B cell (primary cell): ENCODE measurements at regions not wholly inside any gene's neighbourhood (a gene's known extent, or its start where the extent isn't known, plus 50 kb on each side); places are given as distances from the start of the nearest gene placed in this dataset.

ENCODE experiments used
- ATAC-seq: fragments of 200-7000 bp; cut with Tn5 transposase; one replicate; pipeline ENCODE4 v1.10.0; 2021; ENCODE audit warnings: low read depth, mild to moderate bottlenecking, moderate number of reproducible peaks, moderate library complexity
- CTCF ChIA-PET: fragments of 350-600 bp; sonication (Branson Sonifier 250); formaldehyde crosslinking; loops from one replicate; lab custom pipeline; 2021; ENCODE audit warnings: antibody characterized with exemption, inconsistent platforms; lab: Charles Lee
- POLR2A ChIA-PET: fragments of 350-600 bp; sonication (Branson Sonifier 250); formaldehyde crosslinking; loops from one replicate; lab custom pipeline; 2021; ENCODE audit warnings: antibody characterized with exemption; lab: Charles Lee
- DNase-seq: peaks from one replicate; pipeline ENCODE4 v3.0.0; 2013
- H2AFZ ChIP-seq: 2 replicates; pipeline ENCODE4 v1.6.1; 2012; ENCODE audit warnings: mild to moderate bottlenecking, low read depth, low read length; ENCODE audit not compliant: insufficient read depth, poor library complexity, severe bottlenecking
- H3K27ac ChIP-seq, 2 donors: 1 replicate in 1 of 2; 2 replicates in 1 of 2; pipeline ENCODE4 v1.5.1; 2012 to 2013; ENCODE audit warnings: low read length in 2 of 2, mild to moderate bottlenecking in 2 of 2, moderate library complexity in 1 of 2
- H3K27me3 ChIP-seq, 4 experiments: fragments of 200-600 bp in 1 of 4; sonication (generic) in 1 of 4; replicated peaks in 1 of 4; 1 replicate in 2 of 4; 2 replicates in 2 of 4; pipeline versions ENCODE4 v1.6.1 to v1.7.0; 2013 to 2016; ENCODE audit warnings: low read length in 3 of 4, mild to moderate bottlenecking in 2 of 4, mixed read lengths in 1 of 4, moderate library complexity in 1 of 4; ENCODE audit not compliant: insufficient read depth in 4 of 4, control insufficient read depth in 3 of 4; ENCODE audit errors: control extremely low read depth in 1 of 4
- H3K36me3 ChIP-seq, 2 experiments: replicated peaks in 1 of 2; 1 replicate in 1 of 2; 2 replicates in 1 of 2; pipeline versions ENCODE4 v1.6.1 to v1.7.1; 2013; ENCODE audit warnings: low read length in 1 of 2; ENCODE audit not compliant: insufficient read depth in 2 of 2, control insufficient read depth in 1 of 2; ENCODE audit errors: control extremely low read depth in 1 of 2, extremely low read depth in 1 of 2
- H3K4me1 ChIP-seq, 2 donors: fragments of 200-600 bp in 1 of 2; sonication (generic) in 1 of 2; 1 replicate in 1 of 2; 2 replicates in 1 of 2; pipeline versions ENCODE4 v1.5.1 to v1.6.1; 2013 to 2017; ENCODE audit warnings: low read length in 2 of 2; ENCODE audit not compliant: control insufficient read depth in 2 of 2, insufficient read depth in 2 of 2
- H3K4me2 ChIP-seq: replicated peaks from 2 replicates; pipeline ENCODE3; 2012; ENCODE audit warnings: mild to moderate bottlenecking, low read depth, low read length; ENCODE audit not compliant: poor library complexity, severe bottlenecking
- H3K4me3 ChIP-seq, 5 experiments: fragments of 200-600 bp in 1 of 5; sonication (generic) in 1 of 5; 1 replicate in 3 of 5; 2 replicates in 2 of 5; pipeline versions ENCODE4 v1.5.1 to v1.7.0; 2011 to 2016; ENCODE audit warnings: low read length in 4 of 5, mild to moderate bottlenecking in 4 of 5, low read depth in 2 of 5, control low read depth in 1 of 5, moderate library complexity in 1 of 5; ENCODE audit not compliant: insufficient read depth in 1 of 5; ENCODE audit errors: control extremely low read depth in 1 of 5, extremely low read depth in 1 of 5
- H3K79me2 ChIP-seq: fragments of 200-600 bp; sonication (generic); one replicate; pipeline ENCODE4 v1.6.0; 2016; ENCODE audit warnings: low read length; ENCODE audit not compliant: control insufficient read depth, insufficient read depth
- H3K9ac ChIP-seq: fragments of 200-600 bp; sonication (generic); 2 replicates; pipeline ENCODE4 v1.6.1; 2017; ENCODE audit warnings: mild to moderate bottlenecking, low read length, moderate library complexity
- H3K9me3 ChIP-seq, 3 donors: one replicate each; pipeline versions ENCODE4 v1.6.1 to v1.7.1; 2013; ENCODE audit warnings: low read length in 2 of 3; ENCODE audit not compliant: control insufficient read depth in 2 of 3, insufficient read depth in 1 of 3; ENCODE audit errors: control extremely low read depth in 1 of 3
- H4K20me1 ChIP-seq: 2 replicates; pipeline ENCODE4 v1.6.0; 2012; ENCODE audit warnings: mild to moderate bottlenecking, low read length; ENCODE audit not compliant: insufficient read depth, control insufficient read depth, poor library complexity, severe bottlenecking
- H3K27ac Mint-ChIP-seq: one replicate; pipeline ENCODE4 v1.8.0; 2021; ENCODE audit warnings: mixed read lengths
- H3K27me3 Mint-ChIP-seq: one replicate; pipeline ENCODE4 v1.8.0; 2021; ENCODE audit warnings: mixed read lengths
- H3K4me1 Mint-ChIP-seq: one replicate; pipeline ENCODE4 v1.8.0; 2021; ENCODE audit warnings: mixed read lengths
- H3K4me3 Mint-ChIP-seq: one replicate; pipeline ENCODE4 v1.8.0; 2021; ENCODE audit warnings: mixed read lengths
- H3K9me3 Mint-ChIP-seq: one replicate; pipeline ENCODE4 v1.8.0; 2022; ENCODE audit warnings: mixed read lengths; ENCODE audit not compliant: insufficient read depth
- CTCF ChIP-seq: fragments of 200-600 bp; IDR thresholded peaks from one replicate; pipeline ENCODE4 v1.8.0; 2022; ENCODE audit warnings: antibody characterized with exemption, mild to moderate bottlenecking
- EZH2 ChIP-seq: IDR thresholded peaks from 2 replicates; pipeline ENCODE4 v1.6.1; 2012; ENCODE audit warnings: borderline replicate concordance, low read depth, mild to moderate bottlenecking, moderate library complexity, low read length; ENCODE audit not compliant: insufficient read depth, poor library complexity, severe bottlenecking
- WGBS: methylation state at CpG from one replicate; pipeline ENCODE4 v1.1.5; 2013; ENCODE audit warnings: missing lambda C conversion rate; ENCODE audit not compliant: insufficient coverage; 5-methylcytosine and 5-hydroxymethylcytosine counted together
- intact Hi-C: fragments of 100-400 bp; cut with micrococcal nuclease; formaldehyde crosslinking; loops from one replicate; pipeline ENCODE4 v1.10.0; 2022

GRCh38 chr2:84116143-84116542, 342.9 kb downstream of the SUCLG1 start:
- CTCF ChIA-PET, result no interaction called here
- H3K9me3 Mint-ChIP-seq, result peaks cover 6% of the 10 kb centered on the region
- no peak for TF ChIP-seq CTCF
- TF ChIP-seq EZH2, result no peak
- no peak overlapping the region for H2AFZ ChIP-seq
- no peaks in the 10 kb centered on the region for H3K79me2 ChIP-seq
- intact Hi-C loops, result no loop called here
- no peaks in the 10 kb centered on the region for H3K27me3 ChIP-seq
- no peaks in the 10 kb centered on the region for H3K27me3 Mint-ChIP-seq
- no peaks in the 10 kb centered on the region for H3K4me1 Mint-ChIP-seq
- no peaks in the 10 kb centered on the region for H3K4me1 ChIP-seq
- no peak overlapping the region for H3K9ac ChIP-seq
- DNase-seq, result no peak
- 63% methylated on average over 4 of the region's 4 CpGs for WGBS
- no peak overlapping the region for H3K27ac ChIP-seq
- H3K36me3 ChIP-seq, result no peaks in the 10 kb centered on the region
- peaks cover 0 to 1% (median 0%) of the 10 kb centered on the region in 3 donors for H3K9me3 ChIP-seq
- H3K4me3 Mint-ChIP-seq, result no peak overlapping the region
- no peak overlapping the region for H3K27ac Mint-ChIP-seq
- H3K4me2 ChIP-seq, result no peak overlapping the region
- H4K20me1 ChIP-seq, result no peaks in the 10 kb centered on the region
- ATAC-seq, result no peak
- POLR2A ChIA-PET, result no interaction called here
- H3K4me3 ChIP-seq, result no peak overlapping the region

- POLR2A ChIA-PET, result no interaction called here
- intact Hi-C loops, result no loop called here
- WGBS, result no CpG with 5 or more reads among the region's 2 CpGs
These were observed 343.8 kb downstream of the SUCLG1 start for GRCh38 chr2:84115173-84115857.

More at GRCh38 chr2:84115173-84115857, 343.8 kb downstream of the SUCLG1 start:
- H3K79me2 ChIP-seq, result no peaks in the 10 kb centered on the region
- H3K4me3 Mint-ChIP-seq, result no peak overlapping the region
- H3K4me1 ChIP-seq, result no peaks in the 10 kb centered on the region
- H3K9me3 Mint-ChIP-seq, result peaks cover 6% of the 10 kb centered on the region
- H3K4me3 ChIP-seq, result no peak overlapping the region
- H3K27me3 ChIP-seq, result no peaks in the 10 kb centered on the region
- H3K27me3 Mint-ChIP-seq, result no peaks in the 10 kb centered on the region
- no peak for DNase-seq
- H3K27ac Mint-ChIP-seq, result no peak overlapping the region
- H3K4me1 Mint-ChIP-seq, result no peaks in the 10 kb centered on the region
- no peak for TF ChIP-seq CTCF
- TF ChIP-seq EZH2, result no peak
- ATAC-seq, result no peak
- no peak overlapping the region for H3K9ac ChIP-seq
- H3K27ac ChIP-seq, result no peak overlapping the region
- no peak overlapping the region for H3K4me2 ChIP-seq
- peaks cover 0 to 1% (median 0%) of the 10 kb centered on the region in 3 donors for H3K9me3 ChIP-seq
- no peaks in the 10 kb centered on the region for H3K36me3 ChIP-seq
- CTCF ChIA-PET, result no interaction called here
- H4K20me1 ChIP-seq, result no peaks in the 10 kb centered on the region
- no peak overlapping the region for H2AFZ ChIP-seq
